ENCODE measurements at regions not wholly inside any gene's neighbourhood (a gene's known extent, or its start where the extent isn't known, plus 50 kb on each side); places are given as distances from the start of the nearest gene placed in this dataset.

- no peak for TF ChIP-seq CTCF (conservative IDR thresholded peaks at IDR 0.05; ENCODE audit: low read depth, low read length)
- TF ChIP-seq EZH2 (IDR thresholded peaks at IDR 0.05; ENCODE audit: borderline replicate concordance, low read depth, low read length, poor library complexity, severe bottlenecking), result no peak
Observed at GRCh38 chr4:15348236-15348635, 79.6 kb upstream of the C1QTNF7 start.

Data from A673 (cell line).